ENCODE measurements at regions not wholly inside any gene's neighbourhood (a gene's known extent, or its start where the extent isn't known, plus 50 kb on each side); places are given as distances from the start of the nearest gene placed in this dataset.

- TF ChIP-seq SOX6 (IDR thresholded peaks at IDR 0.05) (no peak), SOX6 (CRISPR knock-in tag; IDR thresholded peaks at IDR 0.05) (no peak), ZNF318 (CRISPR knock-in tag; IDR thresholded peaks at IDR 0.05) (no peak), POLR2A (IDR thresholded peaks at IDR 0.05; ENCODE audit: insufficient read depth in 1 of 2, low read depth in 2 of 2, low read length in 2 of 2) (no peak), HMGXB4 (CRISPR knock-in tag; IDR thresholded peaks at IDR 0.05; ENCODE audit: borderline replicate concordance in 1 of 2, low read depth in 1 of 2) (no peak), ZNF7 (CRISPR knock-in tag; IDR thresholded peaks at IDR 0.05) (no peak), ZNF280B (CRISPR knock-in tag; IDR thresholded peaks at IDR 0.05; ENCODE audit: borderline replicate concordance) (no peak), ZNF776 (CRISPR knock-in tag; IDR thresholded peaks at IDR 0.05) (no peak), PTBP1 (IDR thresholded peaks at IDR 0.05; ENCODE audit: low read depth, low read length, poor library complexity, severe bottlenecking) (no peak)
- TF ChIP-seq, protein P1, sequence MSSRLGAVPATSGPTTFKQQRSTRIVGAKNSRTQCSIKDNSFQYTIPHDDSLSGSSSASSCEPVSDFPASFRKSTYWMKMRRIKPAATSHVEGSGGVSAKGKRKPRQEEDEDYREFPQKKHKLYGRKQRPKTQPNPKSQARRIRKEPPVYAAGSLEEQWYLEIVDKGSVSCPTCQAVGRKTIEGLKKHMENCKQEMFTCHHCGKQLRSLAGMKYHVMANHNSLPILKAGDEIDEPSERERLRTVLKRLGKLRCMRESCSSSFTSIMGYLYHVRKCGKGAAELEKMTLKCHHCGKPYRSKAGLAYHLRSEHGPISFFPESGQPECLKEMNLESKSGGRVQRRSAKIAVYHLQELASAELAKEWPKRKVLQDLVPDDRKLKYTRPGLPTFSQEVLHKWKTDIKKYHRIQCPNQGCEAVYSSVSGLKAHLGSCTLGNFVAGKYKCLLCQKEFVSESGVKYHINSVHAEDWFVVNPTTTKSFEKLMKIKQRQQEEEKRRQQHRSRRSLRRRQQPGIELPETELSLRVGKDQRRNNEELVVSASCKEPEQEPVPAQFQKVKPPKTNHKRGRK (CRISPR knock-in tag; IDR thresholded peaks at IDR 0.05) = no peak
- TF ChIP-seq, protein P2, sequence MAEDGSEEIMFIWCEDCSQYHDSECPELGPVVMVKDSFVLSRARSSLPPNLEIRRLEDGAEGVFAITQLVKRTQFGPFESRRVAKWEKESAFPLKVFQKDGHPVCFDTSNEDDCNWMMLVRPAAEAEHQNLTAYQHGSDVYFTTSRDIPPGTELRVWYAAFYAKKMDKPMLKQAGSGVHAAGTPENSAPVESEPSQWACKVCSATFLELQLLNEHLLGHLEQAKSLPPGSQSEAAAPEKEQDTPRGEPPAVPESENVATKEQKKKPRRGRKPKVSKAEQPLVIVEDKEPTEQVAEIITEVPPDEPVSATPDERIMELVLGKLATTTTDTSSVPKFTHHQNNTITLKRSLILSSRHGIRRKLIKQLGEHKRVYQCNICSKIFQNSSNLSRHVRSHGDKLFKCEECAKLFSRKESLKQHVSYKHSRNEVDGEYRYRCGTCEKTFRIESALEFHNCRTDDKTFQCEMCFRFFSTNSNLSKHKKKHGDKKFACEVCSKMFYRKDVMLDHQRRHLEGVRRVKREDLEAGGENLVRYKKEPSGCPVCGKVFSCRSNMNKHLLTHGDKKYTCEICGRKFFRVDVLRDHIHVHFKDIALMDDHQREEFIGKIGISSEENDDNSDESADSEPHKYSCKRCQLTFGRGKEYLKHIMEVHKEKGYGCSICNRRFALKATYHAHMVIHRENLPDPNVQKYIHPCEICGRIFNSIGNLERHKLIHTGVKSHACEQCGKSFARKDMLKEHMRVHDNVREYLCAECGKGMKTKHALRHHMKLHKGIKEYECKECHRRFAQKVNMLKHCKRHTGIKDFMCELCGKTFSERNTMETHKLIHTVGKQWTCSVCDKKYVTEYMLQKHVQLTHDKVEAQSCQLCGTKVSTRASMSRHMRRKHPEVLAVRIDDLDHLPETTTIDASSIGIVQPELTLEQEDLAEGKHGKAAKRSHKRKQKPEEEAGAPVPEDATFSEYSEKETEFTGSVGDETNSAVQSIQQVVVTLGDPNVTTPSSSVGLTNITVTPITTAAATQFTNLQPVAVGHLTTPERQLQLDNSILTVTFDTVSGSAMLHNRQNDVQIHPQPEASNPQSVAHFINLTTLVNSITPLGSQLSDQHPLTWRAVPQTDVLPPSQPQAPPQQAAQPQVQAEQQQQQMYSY (CRISPR knock-in tag; IDR thresholded peaks at IDR 0.05) = no peak
Observed at GRCh38 chr15:87089551-87089950, 1009.9 kb downstream of the AGBL1 start.

All from HepG2 (cell line).